EH (cell line): ENCODE measurements at regions not wholly inside any gene's neighbourhood (a gene's known extent, or its start where the extent isn't known, plus 50 kb on each side); places are given as distances from the start of the nearest gene placed in this dataset.

Experiments used
- DNase-seq: peaks from one replicate; pipeline ENCODE4 v3.0.0-alpha.2; 2015; ENCODE audit warnings: low read depth

GRCh38 chr13:22505489-22505888, 675.3 kb upstream of the SGCG start:
- no peak for DNase-seq

GRCh38 chr13:22506096-22506691, 674.6 kb upstream of the SGCG start:
- DNase-seq = no peak

- DNase-seq = no peak
Observed at GRCh38 chr13:22517544-22517943, 663.2 kb upstream of the SGCG start.

GRCh38 chr13:22536851-22537250, 643.9 kb upstream of the SGCG start:
- no peak for DNase-seq

GRCh38 chr13:22538400-22538799, 642.4 kb upstream of the SGCG start:
- no peak for DNase-seq

GRCh38 chr13:22549126-22549525, 631.7 kb upstream of the SGCG start:
- DNase-seq = no peak

- DNase-seq = no peak
Observed at GRCh38 chr13:22561581-22561980, 619.2 kb upstream of the SGCG start.

GRCh38 chr13:22562116-22562515, 618.7 kb upstream of the SGCG start:
- DNase-seq = no peak

- DNase-seq = no peak
Observed at GRCh38 chr13:22563272-22563671, 617.5 kb upstream of the SGCG start.

- DNase-seq = no peak
Observed at GRCh38 chr13:22569811-22570210, 611.0 kb upstream of the SGCG start.

- no peak for DNase-seq
Observed at GRCh38 chr13:22589880-22590279, 590.9 kb upstream of the SGCG start.

- DNase-seq = no peak
Observed at GRCh38 chr13:22592515-22592914, 588.3 kb upstream of the SGCG start.

GRCh38 chr13:22594041-22594440, 586.7 kb upstream of the SGCG start:
- no peak for DNase-seq

- DNase-seq = no peak
Observed at GRCh38 chr13:22596171-22596863, 584.5 kb upstream of the SGCG start.

- DNase-seq = no peak
Observed at GRCh38 chr13:22599156-22599555, 581.6 kb upstream of the SGCG start.

- DNase-seq = no peak
Observed at GRCh38 chr13:22618002-22618401, 562.8 kb upstream of the SGCG start.

- no peak for DNase-seq
Observed at GRCh38 chr13:22625691-22626090, 555.1 kb upstream of the SGCG start.

GRCh38 chr13:22629374-22629773, 551.4 kb upstream of the SGCG start:
- no peak for DNase-seq

GRCh38 chr13:22642088-22642487, 538.7 kb upstream of the SGCG start:
- DNase-seq = no peak

GRCh38 chr13:22644941-22645340, 535.8 kb upstream of the SGCG start:
- DNase-seq = no peak

- DNase-seq = no peak
Observed at GRCh38 chr13:22647156-22647850, 533.5 kb upstream of the SGCG start.

- no peak for DNase-seq
Observed at GRCh38 chr13:22648320-22648801, 532.4 kb upstream of the SGCG start.

GRCh38 chr13:22652796-22653195, 528.0 kb upstream of the SGCG start:
- no peak for DNase-seq
